Activated T-helper 17 cell treated with anti-CD3 and anti-CD28 coated beads, Interleukin-2, amount 50 U/mL, for 72 hours (primary cell): ENCODE measurements at regions not wholly inside any gene's neighbourhood (a gene's known extent, or its start where the extent isn't known, plus 50 kb on each side); places are given as distances from the start of the nearest gene placed in this dataset.

Source experiments
- ATAC-seq: fragments of 150-1000 bp; cut with Tn5 transposase; replicated peaks from 2 replicates; pipeline ENCODE4 v1.10.0; 2021; ENCODE audit warnings: mild to moderate bottlenecking, moderate library complexity
- H3K27ac Mint-ChIP-seq: one replicate; pipeline ENCODE4 v1.8.0; 2022; ENCODE audit warnings: mixed read lengths
- H3K27me3 Mint-ChIP-seq: one replicate; pipeline ENCODE4 v1.8.0; 2022; ENCODE audit warnings: mixed read lengths
- H3K36me3 Mint-ChIP-seq: one replicate; pipeline ENCODE4 v1.8.0; 2022; ENCODE audit warnings: low read depth, mild to moderate bottlenecking, mixed read lengths
- H3K4me1 Mint-ChIP-seq: one replicate; pipeline ENCODE4 v1.8.0; 2022; ENCODE audit warnings: mixed read lengths
- H3K4me3 Mint-ChIP-seq: one replicate; pipeline ENCODE4 v1.8.0; 2022; ENCODE audit warnings: mild to moderate bottlenecking, mixed read lengths
- H3K9me3 Mint-ChIP-seq: one replicate; pipeline ENCODE4 v1.8.0; 2022; ENCODE audit warnings: mixed read lengths

GRCh38 chr1:199858171-199858570 is 169.3 kb upstream of the NR5A2 start:
- ATAC-seq = no peak
- peaks cover 3% of the 10 kb centered on the region for H3K4me1 Mint-ChIP-seq

GRCh38 chr1:199858856-199859255 is 168.7 kb upstream of the NR5A2 start:
- peaks cover 3% of the 10 kb centered on the region for H3K4me1 Mint-ChIP-seq
- H3K36me3 Mint-ChIP-seq = no peaks in the 10 kb centered on the region
- H3K27me3 Mint-ChIP-seq = peaks cover 25% of the 10 kb centered on the region
- H3K27ac Mint-ChIP-seq = no peak overlapping the region
- H3K4me3 Mint-ChIP-seq = no peak overlapping the region
- H3K9me3 Mint-ChIP-seq = no peaks in the 10 kb centered on the region
- no peak for ATAC-seq

More at GRCh38 chr1:199858171-199858570, 169.3 kb upstream of the NR5A2 start:
- no peak overlapping the region for H3K27ac Mint-ChIP-seq
- H3K36me3 Mint-ChIP-seq = no peaks in the 10 kb centered on the region
- peaks cover 28% of the 10 kb centered on the region for H3K27me3 Mint-ChIP-seq
- H3K4me3 Mint-ChIP-seq = no peak overlapping the region
- no peaks in the 10 kb centered on the region for H3K9me3 Mint-ChIP-seq

- Mint-ChIP-seq H3K27me3 (peaks cover 25% of the 10 kb centered on the region), H3K9me3 (no peaks in the 10 kb centered on the region), H3K36me3 (no peaks in the 10 kb centered on the region), H3K4me3 (no peak overlapping the region), H3K27ac (no peak overlapping the region), H3K4me1 (peaks cover 3% of the 10 kb centered on the region)
- no peak for ATAC-seq
Observed at GRCh38 chr1:199859491-199859933, 168.0 kb upstream of the NR5A2 start.

- Mint-ChIP-seq H3K9me3 (no peaks in the 10 kb centered on the region), H3K27ac (no peak overlapping the region), H3K4me1 (peaks cover 3% of the 10 kb centered on the region), H3K27me3 (peaks cover 23% of the 10 kb centered on the region), H3K4me3 (no peak overlapping the region), H3K36me3 (no peaks in the 10 kb centered on the region)
- ATAC-seq = no peak
Observed at GRCh38 chr1:199861020-199861795, 166.3 kb upstream of the NR5A2 start.

- ATAC-seq = no peak
- no peak overlapping the region for H3K4me3 Mint-ChIP-seq
- H3K4me1 Mint-ChIP-seq = peaks cover 3% of the 10 kb centered on the region
- no peaks in the 10 kb centered on the region for H3K9me3 Mint-ChIP-seq
- H3K27ac Mint-ChIP-seq = no peak overlapping the region
- H3K27me3 Mint-ChIP-seq = peaks cover 24% of the 10 kb centered on the region
- no peaks in the 10 kb centered on the region for H3K36me3 Mint-ChIP-seq
Observed at GRCh38 chr1:199862047-199862446, 165.5 kb upstream of the NR5A2 start.

GRCh38 chr1:199866210-199866617 is 161.3 kb upstream of the NR5A2 start:
- no peak for ATAC-seq

GRCh38 chr1:199867601-199868000 is 159.9 kb upstream of the NR5A2 start:
- Mint-ChIP-seq H3K9me3 (no peaks in the 10 kb centered on the region), H3K36me3 (no peaks in the 10 kb centered on the region), H3K27ac (no peak overlapping the region), H3K4me1 (no peaks in the 10 kb centered on the region), H3K27me3 (peaks cover 18% of the 10 kb centered on the region), H3K4me3 (no peak overlapping the region)
- ATAC-seq = no peak

More at GRCh38 chr1:199866210-199866617, 161.3 kb upstream of the NR5A2 start:
- Mint-ChIP-seq H3K27me3 (peaks cover 20% of the 10 kb centered on the region), H3K4me1 (no peaks in the 10 kb centered on the region), H3K9me3 (no peaks in the 10 kb centered on the region), H3K27ac (no peak overlapping the region), H3K36me3 (no peaks in the 10 kb centered on the region), H3K4me3 (no peak overlapping the region)

- Mint-ChIP-seq H3K4me1 (no peaks in the 10 kb centered on the region), H3K9me3 (no peaks in the 10 kb centered on the region), H3K27me3 (peaks cover 18% of the 10 kb centered on the region), H3K4me3 (no peak overlapping the region), H3K36me3 (no peaks in the 10 kb centered on the region), H3K27ac (no peak overlapping the region)
- ATAC-seq = no peak
Observed at GRCh38 chr1:199868777-199869176, 158.7 kb upstream of the NR5A2 start.

GRCh38 chr1:199875337-199875736 is 152.2 kb upstream of the NR5A2 start:
- no peak overlapping the region for H3K4me3 Mint-ChIP-seq
- H3K4me1 Mint-ChIP-seq = no peaks in the 10 kb centered on the region
- ATAC-seq = no peak
- no peaks in the 10 kb centered on the region for H3K9me3 Mint-ChIP-seq
- H3K27me3 Mint-ChIP-seq = peaks cover 7% of the 10 kb centered on the region
- no peaks in the 10 kb centered on the region for H3K36me3 Mint-ChIP-seq
- H3K27ac Mint-ChIP-seq = no peak overlapping the region

- Mint-ChIP-seq H3K4me1 (no peaks in the 10 kb centered on the region), H3K27me3 (peaks cover 7% of the 10 kb centered on the region)
Observed at GRCh38 chr1:199875856-199876255, 151.7 kb upstream of the NR5A2 start.

GRCh38 chr1:199877526-199878384 is 149.8 kb upstream of the NR5A2 start:
- Mint-ChIP-seq H3K4me3 (no peak overlapping the region), H3K4me1 (no peaks in the 10 kb centered on the region), H3K9me3 (no peaks in the 10 kb centered on the region), H3K27me3 (peaks cover 7% of the 10 kb centered on the region), H3K27ac (no peak overlapping the region), H3K36me3 (no peaks in the 10 kb centered on the region)
- no peak for ATAC-seq

More at GRCh38 chr1:199875856-199876255, 151.7 kb upstream of the NR5A2 start:
- ATAC-seq = no peak
- Mint-ChIP-seq H3K4me3 (no peak overlapping the region), H3K36me3 (no peaks in the 10 kb centered on the region), H3K27ac (no peak overlapping the region), H3K9me3 (no peaks in the 10 kb centered on the region)

- Mint-ChIP-seq H3K4me1 (no peaks in the 10 kb centered on the region), H3K27me3 (peaks cover 10% of the 10 kb centered on the region), H3K9me3 (no peaks in the 10 kb centered on the region), H3K27ac (no peak overlapping the region), H3K36me3 (no peaks in the 10 kb centered on the region), H3K4me3 (no peak overlapping the region)
- no peak for ATAC-seq
Observed at GRCh38 chr1:199878823-199879222, 148.7 kb upstream of the NR5A2 start.

GRCh38 chr1:199898654-199899053 is 128.9 kb upstream of the NR5A2 start:
- H3K36me3 Mint-ChIP-seq = no peaks in the 10 kb centered on the region
- ATAC-seq = no peak

GRCh38 chr1:199901341-199901740 is 126.2 kb upstream of the NR5A2 start:
- ATAC-seq = no peak
- Mint-ChIP-seq H3K27me3 (peaks cover 11% of the 10 kb centered on the region), H3K36me3 (no peaks in the 10 kb centered on the region), H3K4me3 (no peak overlapping the region), H3K27ac (no peak overlapping the region), H3K4me1 (no peaks in the 10 kb centered on the region), H3K9me3 (no peaks in the 10 kb centered on the region)

More at GRCh38 chr1:199898654-199899053, 128.9 kb upstream of the NR5A2 start:
- H3K27ac Mint-ChIP-seq = no peak overlapping the region
- H3K4me1 Mint-ChIP-seq = no peaks in the 10 kb centered on the region
- H3K9me3 Mint-ChIP-seq = no peaks in the 10 kb centered on the region
- H3K4me3 Mint-ChIP-seq = no peak overlapping the region
- peaks cover 8% of the 10 kb centered on the region for H3K27me3 Mint-ChIP-seq

GRCh38 chr1:199907361-199907760 is 120.1 kb upstream of the NR5A2 start:
- no peaks in the 10 kb centered on the region for H3K36me3 Mint-ChIP-seq
- H3K27me3 Mint-ChIP-seq = peaks cover 6% of the 10 kb centered on the region
- H3K4me1 Mint-ChIP-seq = no peaks in the 10 kb centered on the region
- no peak overlapping the region for H3K27ac Mint-ChIP-seq
- no peak for ATAC-seq
- no peak overlapping the region for H3K4me3 Mint-ChIP-seq
- H3K9me3 Mint-ChIP-seq = no peaks in the 10 kb centered on the region
